GM06990 (cell line): ENCODE measurements at regions not wholly inside any gene's neighbourhood (a gene's known extent, or its start where the extent isn't known, plus 50 kb on each side); places are given as distances from the start of the nearest gene placed in this dataset.

Experiments
- DNase-seq: peaks from one replicate; pipeline ENCODE4 v3.0.0-alpha.2; 2011; ENCODE audit not compliant: insufficient read length; ENCODE audit errors: extremely low read depth
- H3K27me3 ChIP-seq: replicated peaks from 2 replicates; pipeline ENCODE4 v1.6.0; 2011; ENCODE audit warnings: low read length; ENCODE audit not compliant: control insufficient read depth, insufficient read depth
- H3K36me3 ChIP-seq: 2 replicates; pipeline ENCODE4 v1.5.1; 2011; ENCODE audit warnings: low read length; ENCODE audit not compliant: control insufficient read depth, insufficient read depth
- H3K4me3 ChIP-seq: replicated peaks from 2 replicates; pipeline ENCODE4 v1.5.1; 2011; ENCODE audit warnings: low read depth, mild to moderate bottlenecking, control low read depth, low read length
- CTCF ChIP-seq: IDR thresholded peaks from 2 replicates; pipeline ENCODE4 v1.5.1; 2011; ENCODE audit warnings: low read length, control low read depth, mild to moderate bottlenecking, inconsistent platforms; ENCODE audit not compliant: insufficient read depth, poor library complexity, severe bottlenecking

- no peak for TF ChIP-seq CTCF
- H3K4me3 ChIP-seq = no peak overlapping the region
- DNase-seq = no peak
Observed at GRCh38 chr9:108789742-108790141, 66.0 kb downstream of the ACTL7B start.

DNA sequence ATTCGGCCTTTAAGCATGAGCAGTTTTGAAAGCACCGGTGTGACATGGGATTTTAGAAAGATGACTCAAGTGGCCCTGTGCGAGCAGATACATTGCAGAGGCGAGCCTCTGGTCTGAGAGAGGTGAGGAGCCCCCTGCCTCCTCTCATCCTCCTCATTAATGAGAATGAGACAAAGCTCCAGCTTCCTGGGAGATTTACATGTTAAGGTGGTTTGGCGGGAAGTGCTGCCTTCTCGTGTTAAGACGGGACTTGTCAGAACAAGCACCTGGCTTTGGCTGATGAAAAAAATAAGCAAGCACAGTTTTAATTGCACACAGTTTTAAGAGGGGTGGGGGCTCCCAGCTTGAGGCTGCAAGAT is 68.1 kb downstream of the ACTL7B start:
- TF ChIP-seq CTCF = no peak
- H3K4me3 ChIP-seq = no peak overlapping the region
- no peaks in the 10 kb centered on the region for H3K36me3 ChIP-seq
- H3K27me3 ChIP-seq = no peaks in the 10 kb centered on the region; the same call in 1 of the 2 replicates
- DNase-seq = no peak

More at GRCh38 chr9:108789742-108790141, 66.0 kb downstream of the ACTL7B start:
- no peaks in the 10 kb centered on the region for H3K36me3 ChIP-seq
- no peaks in the 10 kb centered on the region for H3K27me3 ChIP-seq

GRCh38 chr9:108786901-108787689 is 68.7 kb downstream of the ACTL7B start:
- no peak for DNase-seq
- no peak overlapping the region for H3K4me3 ChIP-seq
- no peaks in the 10 kb centered on the region; the same call in 1 of the 2 replicates for H3K27me3 ChIP-seq
- TF ChIP-seq CTCF = no peak
- H3K36me3 ChIP-seq = no peaks in the 10 kb centered on the region

DNA sequence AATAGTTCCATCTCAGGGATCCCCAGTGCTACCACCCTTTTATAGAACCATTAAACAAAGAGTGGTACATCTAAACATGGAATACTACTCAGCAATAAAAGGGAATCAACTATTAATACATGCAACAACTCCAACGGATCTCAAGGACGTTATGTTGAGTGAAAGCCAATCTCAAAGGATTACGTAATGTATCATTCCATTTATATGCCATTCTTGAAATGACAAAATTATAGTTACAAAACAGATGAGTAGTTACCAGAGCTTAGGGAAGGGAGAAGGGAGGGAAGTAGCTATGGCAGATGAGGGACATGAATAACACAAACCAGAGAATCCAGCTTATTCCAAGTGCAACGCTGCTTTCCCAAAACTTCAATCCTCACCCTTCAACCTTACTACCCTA is 69.5 kb downstream of the ACTL7B start:
- H3K4me3 ChIP-seq = no peak overlapping the region
- H3K36me3 ChIP-seq = no peaks in the 10 kb centered on the region
- DNase-seq = no peak
- no peaks in the 10 kb centered on the region; the same call in 1 of the 2 replicates for H3K27me3 ChIP-seq
- TF ChIP-seq CTCF = no peak

DNA sequence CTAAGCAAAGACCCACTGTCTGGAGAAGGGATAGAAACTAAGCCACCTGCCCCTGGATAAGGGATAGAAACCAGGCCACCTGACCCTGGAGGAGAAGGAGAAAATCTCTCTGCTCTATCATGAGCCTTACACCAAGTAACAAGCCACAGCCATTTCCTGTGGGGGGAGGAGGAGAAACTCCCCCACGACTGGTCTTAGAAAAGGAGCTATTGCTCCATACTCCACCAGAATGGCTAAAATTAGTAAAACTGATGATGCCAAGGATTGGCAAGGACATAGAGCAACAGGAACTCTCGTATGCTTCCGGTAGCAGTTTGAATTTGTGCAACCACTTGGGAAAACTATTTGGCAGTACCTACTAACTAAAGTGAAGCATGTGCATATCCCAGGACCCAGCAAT is 70.8 kb downstream of the ACTL7B start:
- no peaks in the 10 kb centered on the region; the same call in 1 of the 2 replicates for H3K27me3 ChIP-seq
- H3K4me3 ChIP-seq = no peak overlapping the region
- TF ChIP-seq CTCF = no peak
- H3K36me3 ChIP-seq = no peaks in the 10 kb centered on the region
- DNase-seq = no peak
